Hematopoietic multipotent progenitor cell (in vitro differentiated cells): ENCODE measurements at regions not wholly inside any gene's neighbourhood (a gene's known extent, or its start where the extent isn't known, plus 50 kb on each side); places are given as distances from the start of the nearest gene placed in this dataset.
A peak's percentile ranks its signal among the peaks of the same experiment; 100 is the strongest.
"Not testable (repeated sequence)": the region's sequence is repeated elsewhere in the genome, so short reads cannot be mapped to it uniquely, and the experiment has no call there.

Experiments
- DNase-seq, 3 donors: peaks; one replicate each; pipeline ENCODE4 v3.0.0-alpha.2; 2011 to 2015; ENCODE audit warnings: low read depth in 2 of 3, low spot score in 2 of 3

DNA sequence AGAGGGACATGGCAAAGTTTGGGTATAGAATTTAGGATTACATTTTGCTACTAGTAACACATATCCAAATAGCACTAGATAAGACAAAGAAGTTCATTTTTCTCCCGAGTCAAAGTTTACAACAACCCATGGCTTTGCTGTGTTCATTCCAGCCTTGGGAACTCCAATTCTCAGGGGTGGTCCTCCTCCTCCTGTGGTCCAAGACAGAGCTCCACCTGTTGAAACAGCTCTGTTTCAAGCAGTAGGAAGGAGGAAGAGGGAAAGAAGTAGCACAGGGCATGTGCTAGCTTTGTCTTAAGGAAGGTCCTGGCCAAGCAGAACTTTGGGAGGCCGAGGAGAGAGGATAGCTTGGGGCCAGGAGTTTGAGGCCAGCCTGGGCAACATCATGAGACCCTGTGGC, 113.8 kb upstream of the SIX2 start:
- DNase-seq, result no peak

DNA sequence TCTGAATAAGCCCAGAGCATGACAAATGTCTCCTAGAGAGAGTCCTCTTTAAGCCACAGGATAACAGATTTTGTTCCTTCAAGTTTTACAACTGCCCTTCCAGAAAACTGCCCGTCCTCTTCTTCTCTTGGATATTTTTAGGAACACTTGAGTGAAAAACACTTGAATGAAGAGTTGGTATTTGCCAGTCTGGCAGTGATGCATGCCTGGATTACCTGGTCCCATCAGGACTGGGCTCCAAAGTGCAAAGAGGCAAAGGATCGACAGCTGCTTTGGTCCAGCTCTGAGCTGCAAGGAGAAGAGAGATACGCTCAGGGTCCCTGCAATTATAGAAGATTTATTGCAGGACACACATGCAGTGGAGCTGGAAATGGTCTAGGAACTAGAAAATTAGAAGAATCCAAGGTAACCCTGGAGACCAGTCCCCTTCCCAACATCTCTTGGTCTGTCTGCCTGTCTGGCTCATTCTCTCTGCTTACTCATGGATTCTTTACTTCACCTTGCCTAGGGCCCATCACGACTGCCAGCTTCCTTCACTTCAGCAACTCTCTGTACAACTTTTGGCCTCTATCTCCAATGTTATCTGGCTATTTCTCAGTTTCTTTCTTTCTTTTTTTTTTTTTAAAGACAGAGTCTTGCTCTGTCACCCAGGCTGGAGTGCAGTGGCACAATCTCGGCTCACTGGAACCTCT, 112.1 kb upstream of the SIX2 start:
- DNase-seq, result no peak

DNA sequence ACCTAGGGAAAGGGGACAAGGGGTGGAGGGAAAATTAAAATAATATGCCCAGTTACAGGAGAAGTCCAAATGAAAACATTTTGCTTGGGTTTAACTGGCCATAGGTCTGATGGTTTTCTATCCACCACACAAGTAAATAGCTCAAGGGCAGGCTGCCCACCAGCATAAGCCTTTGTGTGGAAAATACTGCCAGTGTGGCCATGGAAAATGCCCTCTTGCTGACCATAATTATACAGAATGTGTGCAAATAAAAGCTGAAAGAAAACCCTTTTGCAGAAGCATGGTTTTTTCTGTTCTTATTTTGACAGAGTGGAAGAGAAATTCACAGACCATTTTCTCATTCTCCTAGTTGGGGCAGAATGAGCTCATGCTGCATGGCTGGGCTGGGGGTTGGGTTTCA, 111.3 kb upstream of the SIX2 start:
- DNase-seq, result no peak

DNA sequence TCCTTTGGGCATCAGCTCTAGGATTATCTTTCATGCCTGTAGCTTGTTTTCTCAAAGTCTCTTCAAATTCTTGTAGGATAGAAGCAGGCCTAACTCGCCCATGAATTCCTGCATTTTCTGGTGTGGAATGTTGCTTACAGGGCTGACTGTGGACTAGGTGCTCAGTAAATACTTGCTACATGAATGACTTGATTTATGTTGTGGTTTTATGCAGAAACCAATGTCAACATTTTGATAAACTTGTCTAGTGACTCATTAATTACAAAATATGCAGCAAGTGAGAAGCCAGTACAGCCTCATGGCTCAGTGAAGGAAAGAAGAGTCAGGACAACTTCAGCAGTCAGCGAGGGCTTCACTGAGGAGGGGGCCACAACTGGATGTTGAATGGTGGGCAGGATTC, 110.6 kb upstream of the SIX2 start:
- no peak for DNase-seq

DNA sequence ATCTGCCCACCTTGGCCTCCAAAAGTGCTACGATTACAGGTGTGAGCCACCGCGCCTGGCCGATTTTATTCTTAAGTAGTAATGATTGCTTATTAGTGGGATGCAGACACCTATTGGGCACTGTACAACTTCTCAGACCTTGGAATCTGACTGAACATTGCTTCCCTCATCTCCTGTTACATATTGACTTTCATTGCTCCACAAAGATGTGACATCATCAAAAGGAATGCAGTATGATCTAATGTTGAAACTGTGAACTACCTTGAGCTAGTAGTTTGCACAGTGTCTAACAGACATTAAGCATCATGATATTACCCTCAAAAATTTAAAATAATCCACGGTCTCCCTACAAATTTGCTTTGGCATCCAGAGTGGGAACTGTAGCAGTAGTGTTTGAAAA, 109.8 kb upstream of the SIX2 start:
- DNase-seq, result no peak

DNA sequence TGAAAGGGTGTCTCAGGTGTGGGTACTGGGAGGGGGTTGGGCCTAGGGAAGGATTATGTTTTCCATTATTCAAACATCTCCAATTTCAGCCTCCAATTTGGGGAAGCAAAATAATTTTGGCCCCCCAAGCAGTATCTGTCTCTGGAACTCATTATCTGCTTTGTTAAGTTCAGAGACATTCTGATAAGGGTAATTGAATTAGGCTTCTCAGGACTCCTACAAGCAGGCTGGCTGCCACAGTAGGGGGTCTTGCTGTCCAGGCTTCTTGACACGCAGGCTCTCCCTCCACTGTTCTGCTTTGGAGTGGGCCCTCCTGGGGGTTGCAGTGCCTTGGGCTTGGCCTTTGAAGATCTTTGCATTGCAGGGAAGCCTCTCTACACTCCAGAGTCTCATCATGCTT, 108.1 kb upstream of the SIX2 start:
- no peak for DNase-seq

DNA sequence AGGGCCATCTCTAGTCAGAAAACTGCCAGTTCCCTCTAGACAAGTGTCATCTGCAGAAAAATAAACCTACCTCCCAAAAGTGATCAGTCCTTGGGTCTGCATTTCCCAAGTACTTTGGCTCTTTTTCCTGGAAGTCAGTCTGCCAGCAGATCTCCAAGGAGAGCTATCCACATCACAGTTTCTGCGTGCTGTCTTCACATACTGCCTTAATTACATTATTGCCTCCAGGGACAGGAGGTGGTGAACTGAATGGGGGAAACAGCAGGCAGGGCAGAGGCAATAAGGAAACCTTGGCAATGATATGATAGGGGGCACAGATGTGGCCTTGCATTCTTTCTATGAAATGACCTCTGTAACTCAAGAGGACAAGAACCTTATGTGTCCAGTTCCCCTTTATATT, 105.9 kb upstream of the SIX2 start:
- DNase-seq, result no peak

DNA sequence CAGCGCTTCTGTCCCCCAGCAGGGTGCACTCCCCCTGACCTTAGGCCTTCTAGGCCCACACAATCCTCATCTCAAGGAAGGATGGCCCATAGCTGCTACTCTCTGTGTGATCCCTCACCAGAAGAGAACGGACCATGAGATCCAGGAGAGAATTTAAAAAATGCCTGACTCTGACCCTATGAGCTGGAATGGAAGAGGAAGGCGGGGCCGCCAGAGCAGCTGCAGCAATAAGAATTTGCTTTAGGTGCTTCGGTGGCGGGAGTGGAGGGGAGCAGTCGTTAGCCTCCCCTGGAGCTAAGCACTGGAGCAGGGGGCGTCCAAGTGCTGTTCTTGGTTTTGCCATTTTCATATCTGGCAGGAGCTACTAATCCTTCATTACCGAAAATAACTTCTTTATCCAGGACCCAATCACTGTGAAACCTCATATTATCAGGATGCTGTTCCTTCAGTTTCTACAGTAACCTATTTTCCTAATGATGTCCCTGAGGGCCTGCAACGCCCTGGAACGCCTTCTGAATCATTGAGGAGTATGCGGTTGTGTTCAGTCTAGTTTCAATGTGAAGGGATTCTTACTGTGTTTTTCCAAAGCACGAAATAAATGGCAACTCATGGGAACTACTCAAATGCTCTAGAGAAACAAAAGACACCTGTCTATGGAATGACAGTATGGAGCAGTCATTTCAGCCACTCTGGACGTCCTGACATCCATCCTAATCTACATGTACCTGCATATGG, 105.1 kb upstream of the SIX2 start:
- no peak for DNase-seq

DNA sequence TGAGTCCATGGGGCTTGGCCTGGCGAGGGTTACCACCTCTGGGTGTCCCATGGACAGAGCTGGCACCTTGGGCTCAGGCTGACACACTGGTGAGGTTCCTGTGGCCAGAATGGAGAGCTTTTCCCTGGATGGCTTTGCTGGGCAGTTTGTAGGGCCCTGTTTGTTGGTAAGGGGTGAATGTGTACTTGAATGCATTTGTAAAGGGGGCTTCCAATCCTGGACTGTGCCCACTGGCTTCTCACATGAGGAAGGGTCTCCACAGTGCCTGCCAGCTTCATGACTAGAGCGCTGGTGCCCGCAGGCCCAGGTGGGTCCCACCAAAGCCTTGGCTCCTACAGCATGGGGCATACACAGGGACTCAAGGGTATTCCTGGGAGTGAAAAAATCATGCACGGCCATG, 103.5 kb upstream of the SIX2 start:
- no peak for DNase-seq

DNA sequence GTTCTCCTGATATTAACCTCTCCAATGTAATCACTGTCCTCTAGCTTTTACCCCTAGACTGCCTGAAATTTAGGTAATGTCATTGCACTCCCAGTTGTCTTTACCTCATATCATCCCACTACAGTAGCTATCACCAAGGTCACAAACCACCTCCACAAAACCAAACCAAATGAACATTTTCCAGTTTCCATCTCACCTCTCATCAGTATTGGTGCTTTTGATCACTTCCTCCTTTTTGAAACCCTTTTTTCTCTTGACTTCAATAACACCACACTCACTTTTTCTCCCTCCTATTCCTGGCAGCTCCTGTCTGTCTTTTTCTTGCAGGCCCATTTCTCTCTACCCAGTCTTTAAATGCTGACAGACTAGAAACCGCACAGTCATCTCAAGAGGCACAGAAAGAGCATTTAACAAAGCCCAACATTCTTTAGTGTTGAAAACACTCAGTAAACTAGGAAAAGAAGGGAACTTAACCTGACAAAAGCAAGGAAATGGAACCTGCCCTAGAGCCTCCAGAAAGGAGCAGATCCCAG, 95.9 kb upstream of the SIX2 start:
- DNase-seq, result peak in 1 of 3 donors; percentile 10

DNA sequence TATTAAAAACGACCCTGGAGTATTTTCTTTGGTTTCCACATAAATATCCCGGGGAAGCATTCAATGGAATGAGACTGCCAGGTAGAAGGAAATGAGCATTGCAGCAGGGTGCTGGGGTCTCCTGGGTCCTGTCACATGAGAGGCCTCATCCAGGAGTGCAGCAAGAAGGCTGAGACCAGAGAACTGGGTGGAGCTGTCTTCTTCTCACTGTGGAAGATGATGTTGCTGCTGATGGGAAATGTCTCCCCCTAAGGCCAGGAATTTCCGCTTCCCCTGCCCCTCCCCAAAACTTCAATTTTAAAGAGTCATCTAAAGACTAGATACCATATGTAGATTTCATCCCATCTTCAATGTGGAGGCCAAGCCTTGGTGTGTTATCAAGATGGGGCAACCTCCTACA, 95.2 kb upstream of the SIX2 start:
- DNase-seq, result no peak

DNA sequence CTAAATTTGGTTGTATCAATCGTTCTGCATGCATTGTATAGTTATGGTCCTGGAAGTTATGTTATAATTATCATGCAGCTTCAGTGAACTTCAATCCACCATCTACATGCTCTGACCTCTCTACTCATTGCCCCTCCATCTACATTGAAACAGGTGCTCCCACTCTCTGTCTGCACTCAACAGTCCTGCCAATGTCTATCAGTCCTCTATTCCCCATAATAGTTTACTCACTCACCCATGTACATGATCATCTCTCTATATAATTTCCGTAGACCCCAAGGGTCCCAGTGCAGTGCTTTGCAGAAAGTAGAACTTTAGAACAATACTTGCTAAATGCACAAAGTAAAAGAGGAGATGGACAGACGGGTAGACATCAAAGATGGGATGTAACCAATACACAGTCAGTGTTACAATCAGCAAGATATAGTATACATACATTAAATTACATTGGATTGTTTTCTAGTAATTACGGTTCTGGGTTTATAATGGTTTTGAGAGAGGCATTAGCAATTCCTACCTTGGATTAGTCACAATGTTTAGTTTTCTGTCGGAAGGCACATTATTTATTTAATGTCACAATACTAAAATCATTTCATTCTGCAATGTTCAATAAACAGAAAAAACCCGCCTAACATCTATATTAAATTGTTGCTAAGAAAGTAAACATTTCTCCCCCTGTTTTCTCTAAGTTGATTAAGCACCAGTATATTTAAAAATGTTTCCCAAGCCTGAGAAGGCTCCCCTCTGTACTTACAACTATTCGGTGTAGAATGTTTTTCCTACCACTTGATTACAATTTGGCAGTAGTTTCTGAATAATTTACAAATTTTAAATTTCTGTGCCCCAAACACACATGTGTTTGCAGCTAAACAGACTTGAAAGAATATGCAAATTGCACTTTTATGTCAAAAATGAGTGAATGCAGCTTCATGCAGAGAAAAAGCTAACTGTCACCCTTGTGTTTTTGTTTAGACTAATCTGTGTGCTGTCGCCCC, 94.4 kb upstream of the SIX2 start:
- no peak for DNase-seq

DNA sequence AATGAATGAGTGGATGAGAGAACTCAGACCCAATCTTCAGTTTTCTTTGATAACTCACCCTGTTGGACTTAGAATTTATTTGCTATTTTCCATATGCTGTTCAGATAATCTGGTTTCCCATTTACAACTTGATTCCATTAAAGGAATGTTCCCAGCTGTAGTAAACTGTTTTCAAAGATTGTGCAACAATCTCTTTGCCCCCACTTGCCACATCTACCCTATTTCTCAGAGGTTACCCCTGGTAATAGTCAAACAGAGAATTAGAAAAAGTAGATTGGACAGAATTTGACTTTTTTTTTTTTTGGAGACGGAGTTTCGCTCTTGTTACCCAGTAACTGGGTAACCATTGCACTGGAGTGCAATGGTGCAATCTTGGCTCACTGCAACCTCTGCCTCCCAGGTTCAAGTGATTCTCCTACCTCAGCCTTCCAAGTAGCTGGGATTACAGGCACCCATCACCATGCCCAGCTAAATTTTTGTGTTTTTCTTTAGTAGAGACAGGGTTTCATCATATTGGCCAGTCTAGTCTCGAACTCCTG, 93.4 kb upstream of the SIX2 start:
- DNase-seq, result no peak

DNA sequence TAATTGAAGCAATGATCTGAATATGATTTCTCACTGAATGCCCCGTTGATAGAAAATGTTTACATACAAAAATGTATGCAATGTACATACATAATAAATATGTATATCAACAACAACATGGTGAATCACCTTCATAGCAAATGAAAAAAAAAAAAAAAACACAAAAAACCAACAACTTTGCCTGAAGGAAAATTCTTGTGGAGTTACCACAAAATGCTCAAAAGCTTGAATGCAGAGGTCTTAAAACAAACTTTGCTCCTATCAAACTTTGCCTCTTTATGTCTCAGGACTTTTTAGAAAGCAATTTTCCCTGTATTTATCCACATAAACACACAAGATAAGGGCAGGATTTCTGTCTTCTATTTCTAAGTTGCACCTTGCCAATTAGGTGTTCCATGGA, 92.9 kb upstream of the SIX2 start:
- no peak for DNase-seq

DNA sequence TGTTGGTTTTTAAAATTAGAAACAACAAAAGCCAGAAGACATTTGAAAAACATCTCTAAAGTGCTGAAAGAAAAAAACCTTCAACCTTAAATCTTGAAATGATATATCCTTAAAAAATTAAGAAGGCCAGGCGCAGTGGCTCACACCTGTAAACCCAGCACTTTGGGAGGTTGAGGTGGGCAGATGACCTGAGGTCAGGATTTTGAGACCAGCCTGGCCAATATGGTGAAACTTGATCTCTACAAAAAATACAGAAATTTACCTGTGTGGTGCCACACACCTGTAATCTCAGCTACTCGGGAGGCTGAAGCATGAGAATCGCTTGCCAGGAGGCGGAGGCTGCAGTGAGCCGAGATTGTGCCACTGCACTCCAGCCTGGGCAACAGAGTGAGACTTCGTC, 87.7 kb upstream of the SIX2 start:
- DNase-seq, result no peak

DNA sequence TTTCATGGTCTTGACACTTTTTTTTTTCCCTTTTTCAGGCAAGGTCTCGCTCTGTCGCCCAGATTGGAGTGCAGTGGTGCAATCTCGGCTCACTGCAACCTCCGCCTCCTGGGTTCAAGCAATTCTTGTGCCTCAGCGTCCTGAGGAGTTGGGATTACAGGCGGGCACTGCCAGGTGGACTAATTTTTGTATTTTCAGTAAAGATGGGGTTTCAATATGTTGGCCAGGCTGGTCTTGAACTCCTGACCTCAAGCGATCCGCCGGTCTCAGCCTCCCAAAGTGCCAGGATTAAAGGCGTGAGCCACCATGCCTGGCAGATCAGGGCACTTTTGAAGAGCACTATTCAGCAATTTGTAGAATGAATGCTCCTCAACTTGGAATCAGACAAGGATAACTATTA, 86.8 kb upstream of the SIX2 start:
- not testable (repeated sequence) for DNase-seq

DNA sequence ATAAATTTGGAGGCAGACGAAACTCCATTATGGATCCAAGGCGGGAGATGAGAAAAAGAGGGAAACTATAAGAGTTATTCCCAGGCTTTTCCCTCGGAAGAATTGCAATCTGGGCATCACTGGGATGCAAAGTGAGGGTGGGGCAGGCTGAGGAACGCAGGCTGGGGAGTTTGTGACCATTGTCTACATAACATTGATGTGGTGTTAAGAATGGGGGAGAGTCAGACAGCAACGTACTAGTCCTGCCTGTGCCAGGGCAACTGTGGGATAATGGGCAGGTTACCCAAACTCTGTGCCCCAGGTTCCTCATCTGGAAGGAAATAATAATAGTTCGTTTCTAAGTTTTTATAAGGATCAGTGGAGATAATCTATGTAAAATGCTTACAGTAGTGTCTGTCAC, 84.4 kb upstream of the SIX2 start:
- DNase-seq, result no peak

DNA sequence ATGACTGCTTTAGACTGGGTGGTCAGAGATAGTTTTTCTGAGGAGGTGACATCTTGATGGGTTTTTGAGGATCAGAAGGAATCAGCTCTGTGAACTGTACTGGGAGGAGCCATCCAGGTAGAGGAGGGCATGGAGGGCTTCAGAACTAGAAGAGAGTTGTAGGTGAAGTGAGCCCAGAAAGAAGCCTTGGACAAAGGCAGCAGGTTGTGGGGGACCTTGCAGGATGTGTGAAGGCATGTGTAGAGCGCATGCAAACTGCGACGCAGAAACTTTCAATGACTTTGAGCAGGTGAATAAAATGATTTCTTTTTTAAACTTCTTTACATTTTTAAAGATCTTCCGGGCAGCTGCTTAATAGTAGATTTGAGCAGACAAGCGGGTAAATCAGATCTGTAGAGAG, 83.9 kb upstream of the SIX2 start:
- no peak for DNase-seq

DNA sequence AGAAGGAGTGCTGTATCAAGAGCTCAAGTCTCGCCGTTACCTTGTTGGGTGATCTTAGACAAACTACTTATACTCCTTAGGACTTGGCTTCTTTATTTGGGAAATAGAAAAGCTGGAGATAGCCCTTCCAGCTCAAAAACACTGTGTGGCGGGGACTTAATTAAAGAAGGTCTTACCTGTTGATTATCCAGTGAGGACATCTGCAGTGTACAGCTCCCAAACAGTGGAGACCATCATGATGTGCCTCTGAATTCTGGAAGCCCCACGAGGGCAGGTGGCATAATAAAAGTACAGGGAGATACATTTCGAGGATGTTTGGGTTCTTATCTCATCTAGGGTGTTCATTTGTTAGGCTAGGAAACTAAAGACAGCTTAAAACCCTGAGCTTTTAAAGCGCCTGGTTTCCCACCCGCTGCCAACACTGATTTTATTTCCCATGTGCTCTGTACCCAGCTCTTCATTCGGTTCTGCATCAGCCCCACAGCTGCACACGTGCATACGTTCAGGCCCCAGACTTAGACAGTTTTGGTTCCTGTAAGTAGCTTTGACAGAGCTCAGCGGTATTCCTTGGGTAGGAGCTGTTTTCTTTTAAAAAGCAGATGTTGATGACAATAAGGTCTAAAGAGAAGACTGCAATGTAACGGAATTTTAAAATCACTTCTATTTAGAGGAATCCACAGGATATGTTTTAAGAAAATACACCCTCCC, 80.5 kb upstream of the SIX2 start:
- DNase-seq, result no peak

DNA sequence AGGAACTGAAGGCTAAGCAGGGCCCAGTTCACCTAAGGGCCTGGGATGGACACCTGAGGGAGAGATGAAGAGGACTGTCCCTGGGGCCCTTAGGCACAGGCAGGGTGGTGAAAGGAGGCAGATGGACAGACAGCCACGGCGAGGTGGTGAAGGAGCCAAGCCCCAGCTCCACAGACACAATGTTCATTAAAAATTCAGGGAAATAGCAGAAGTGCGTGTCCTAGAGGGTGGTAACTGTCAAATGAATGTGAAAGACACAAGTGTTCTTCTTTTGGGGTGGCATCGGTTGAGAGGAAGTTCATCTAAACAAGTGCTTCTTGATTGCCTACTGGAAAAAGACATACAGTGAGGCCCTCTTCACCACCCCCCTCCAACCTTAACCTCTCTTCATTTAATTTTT, 76.2 kb upstream of the SIX2 start:
- peak in 1 of 3 donors; percentile 3 for DNase-seq
